GM21825 (cell line): ENCODE measurements at regions not wholly inside any gene's neighbourhood (a gene's known extent, or its start where the extent isn't known, plus 50 kb on each side); places are given as distances from the start of the nearest gene placed in this dataset.

ENCODE experiments used
- ATAC-seq: cut with Tn5 transposase; IDR thresholded peaks from one replicate; pipeline ENCODE4 v1.9.1; 2021; ENCODE audit warnings: mild to moderate bottlenecking, moderate library complexity; ENCODE audit not compliant: unreplicated experiment

- ATAC-seq: no peak
Measured at GRCh38 chr5:148941810-148942209, 115.4 kb downstream of the ADRB2 start.

- no peak for ATAC-seq
Measured at GRCh38 chr5:148949841-148950470, 112.9 kb downstream of the SH3TC2 start.

GRCh38 chr5:148950471-148950863 lies 112.4 kb downstream of the SH3TC2 start:
- no peak for ATAC-seq

GRCh38 chr5:148950892-148951291 lies 112.0 kb downstream of the SH3TC2 start:
- no peak for ATAC-seq

- no peak for ATAC-seq
Measured at GRCh38 chr5:148951612-148952011, 111.2 kb downstream of the SH3TC2 start.

- no peak for ATAC-seq
Measured at GRCh38 chr5:148952097-148952867, 110.6 kb downstream of the SH3TC2 start.

- no peak for ATAC-seq
Measured at GRCh38 chr5:148953711-148954110, 109.2 kb downstream of the SH3TC2 start.
